ENCODE measurements at regions not wholly inside any gene's neighbourhood (a gene's known extent, or its start where the extent isn't known, plus 50 kb on each side); places are given as distances from the start of the nearest gene placed in this dataset.

- no peak overlapping the region for H3K27ac ChIP-seq (ENCODE audit: low read length)
- WGBS (ENCODE audit: insufficient coverage), result 92% methylated on average over 3 of the region's 6 CpGs
- H3K4me1 ChIP-seq (ENCODE audit: control insufficient read depth, insufficient read depth, low read length), result peaks cover 4% of the 10 kb centered on the region
- no peak overlapping the region for H3K4me3 ChIP-seq (ENCODE audit: low read length)
- H3K9me3 ChIP-seq (replicated peaks; ENCODE audit: control insufficient read depth, low read depth, low read length), result no peaks in the 10 kb centered on the region
- no peak for DNase-seq
- H3K27me3 ChIP-seq (ENCODE audit: control insufficient read depth, insufficient read depth, low read length), result peaks cover 2% of the 10 kb centered on the region
- H3K36me3 ChIP-seq (ENCODE audit: control insufficient read depth, insufficient read depth, low read length), result no peaks in the 10 kb centered on the region
Observed at GRCh38 chr6:2434116-2434515, 188.7 kb upstream of the GMDS start.

- H3K27me3 ChIP-seq (ENCODE audit: control insufficient read depth, insufficient read depth, low read length), result peaks cover 2% of the 10 kb centered on the region
- H3K9me3 ChIP-seq (replicated peaks; ENCODE audit: control insufficient read depth, low read depth, low read length), result no peaks in the 10 kb centered on the region
- H3K4me3 ChIP-seq (ENCODE audit: low read length), result no peak overlapping the region
- no peak for DNase-seq
- H3K36me3 ChIP-seq (ENCODE audit: control insufficient read depth, insufficient read depth, low read length), result no peaks in the 10 kb centered on the region
- peaks cover 4% of the 10 kb centered on the region for H3K4me1 ChIP-seq (ENCODE audit: control insufficient read depth, insufficient read depth, low read length)
- WGBS (ENCODE audit: insufficient coverage), result 90% methylated on average over 9 of the region's 9 CpGs
- no peak overlapping the region for H3K27ac ChIP-seq (ENCODE audit: low read length)
Observed at GRCh38 chr6:2433711-2434110, 188.3 kb upstream of the GMDS start.

GRCh38 chr6:2433266-2433665, 187.9 kb upstream of the GMDS start:
- WGBS (ENCODE audit: insufficient coverage), result 91% methylated on average over 5 of the region's 5 CpGs
- Histone ChIP-seq H3K9me3 (replicated peaks; ENCODE audit: control insufficient read depth, low read depth, low read length) (no peaks in the 10 kb centered on the region), H3K27me3 (ENCODE audit: control insufficient read depth, insufficient read depth, low read length) (peaks cover 2% of the 10 kb centered on the region)

GRCh38 chr6:2432292-2432691, 186.9 kb upstream of the GMDS start:
- no peak overlapping the region for H3K4me3 ChIP-seq (ENCODE audit: low read length)
- H3K27ac ChIP-seq (ENCODE audit: low read length), result no peak overlapping the region
- no peaks in the 10 kb centered on the region for H3K36me3 ChIP-seq (ENCODE audit: control insufficient read depth, insufficient read depth, low read length)
- peaks cover 2% of the 10 kb centered on the region for H3K27me3 ChIP-seq (ENCODE audit: control insufficient read depth, insufficient read depth, low read length)
- H3K4me1 ChIP-seq (ENCODE audit: control insufficient read depth, insufficient read depth, low read length), result peaks cover 4% of the 10 kb centered on the region
- 85% methylated on average over 5 of the region's 5 CpGs for WGBS (ENCODE audit: insufficient coverage)
- no peak for DNase-seq
- H3K9me3 ChIP-seq (replicated peaks; ENCODE audit: control insufficient read depth, low read depth, low read length), result no peaks in the 10 kb centered on the region

More at GRCh38 chr6:2433266-2433665, 187.9 kb upstream of the GMDS start:
- DNase-seq, result no peak
- Histone ChIP-seq H3K4me3 (ENCODE audit: low read length) (no peak overlapping the region), H3K4me1 (ENCODE audit: control insufficient read depth, insufficient read depth, low read length) (peaks cover 4% of the 10 kb centered on the region), H3K27ac (ENCODE audit: low read length) (no peak overlapping the region), H3K36me3 (ENCODE audit: control insufficient read depth, insufficient read depth, low read length) (no peaks in the 10 kb centered on the region)

GRCh38 chr6:2430612-2431011, 185.2 kb upstream of the GMDS start:
- no peak for DNase-seq
- H3K36me3 ChIP-seq (ENCODE audit: control insufficient read depth, insufficient read depth, low read length), result no peaks in the 10 kb centered on the region
- H3K27me3 ChIP-seq (ENCODE audit: control insufficient read depth, insufficient read depth, low read length), result peaks cover 2% of the 10 kb centered on the region
- peaks cover 4% of the 10 kb centered on the region for H3K4me1 ChIP-seq (ENCODE audit: control insufficient read depth, insufficient read depth, low read length)
- 67% methylated on average over 1 of the region's 3 CpGs for WGBS (ENCODE audit: insufficient coverage)
- no peak overlapping the region for H3K27ac ChIP-seq (ENCODE audit: low read length)
- no peaks in the 10 kb centered on the region for H3K9me3 ChIP-seq (replicated peaks; ENCODE audit: control insufficient read depth, low read depth, low read length)
- no peak overlapping the region for H3K4me3 ChIP-seq (ENCODE audit: low read length)

- no peaks in the 10 kb centered on the region for H3K9me3 ChIP-seq (replicated peaks; ENCODE audit: control insufficient read depth, low read depth, low read length)
- H3K27me3 ChIP-seq (ENCODE audit: control insufficient read depth, insufficient read depth, low read length), result no peaks in the 10 kb centered on the region
- no peaks in the 10 kb centered on the region for H3K4me1 ChIP-seq (ENCODE audit: control insufficient read depth, insufficient read depth, low read length)
- no peak overlapping the region for H3K27ac ChIP-seq (ENCODE audit: low read length)
- no peak for DNase-seq
- H3K36me3 ChIP-seq (ENCODE audit: control insufficient read depth, insufficient read depth, low read length), result no peaks in the 10 kb centered on the region
- WGBS (ENCODE audit: insufficient coverage), result 75% methylated on average over 5 of the region's 6 CpGs
- no peak overlapping the region for H3K4me3 ChIP-seq (ENCODE audit: low read length)
Observed at GRCh38 chr6:2429460-2429859, 184.1 kb upstream of the GMDS start.

- Histone ChIP-seq H3K27me3 (ENCODE audit: control insufficient read depth, insufficient read depth, low read length) (no peaks in the 10 kb centered on the region), H3K9me3 (replicated peaks; ENCODE audit: control insufficient read depth, low read depth, low read length) (no peaks in the 10 kb centered on the region), H3K27ac (ENCODE audit: low read length) (no peak overlapping the region), H3K4me3 (ENCODE audit: low read length) (no peak overlapping the region), H3K4me1 (ENCODE audit: control insufficient read depth, insufficient read depth, low read length) (no peaks in the 10 kb centered on the region), H3K36me3 (ENCODE audit: control insufficient read depth, insufficient read depth, low read length) (no peaks in the 10 kb centered on the region)
- 100% methylated on average over 1 of the region's 1 CpG for WGBS (ENCODE audit: insufficient coverage)
- DNase-seq, result no peak
Observed at GRCh38 chr6:2429032-2429431, 183.6 kb upstream of the GMDS start.

- DNase-seq, result no peak
- Histone ChIP-seq H3K27me3 (ENCODE audit: control insufficient read depth, insufficient read depth, low read length) (no peaks in the 10 kb centered on the region), H3K27ac (ENCODE audit: low read length) (no peak overlapping the region), H3K36me3 (ENCODE audit: control insufficient read depth, insufficient read depth, low read length) (no peaks in the 10 kb centered on the region), H3K9me3 (replicated peaks; ENCODE audit: control insufficient read depth, low read depth, low read length) (no peaks in the 10 kb centered on the region), H3K4me1 (ENCODE audit: control insufficient read depth, insufficient read depth, low read length) (no peaks in the 10 kb centered on the region), H3K4me3 (ENCODE audit: low read length) (no peak overlapping the region)
- WGBS (ENCODE audit: insufficient coverage), result 91% methylated on average over 1 of the region's 3 CpGs
Observed at GRCh38 chr6:2426561-2427340, 181.3 kb upstream of the GMDS start.

DNA sequence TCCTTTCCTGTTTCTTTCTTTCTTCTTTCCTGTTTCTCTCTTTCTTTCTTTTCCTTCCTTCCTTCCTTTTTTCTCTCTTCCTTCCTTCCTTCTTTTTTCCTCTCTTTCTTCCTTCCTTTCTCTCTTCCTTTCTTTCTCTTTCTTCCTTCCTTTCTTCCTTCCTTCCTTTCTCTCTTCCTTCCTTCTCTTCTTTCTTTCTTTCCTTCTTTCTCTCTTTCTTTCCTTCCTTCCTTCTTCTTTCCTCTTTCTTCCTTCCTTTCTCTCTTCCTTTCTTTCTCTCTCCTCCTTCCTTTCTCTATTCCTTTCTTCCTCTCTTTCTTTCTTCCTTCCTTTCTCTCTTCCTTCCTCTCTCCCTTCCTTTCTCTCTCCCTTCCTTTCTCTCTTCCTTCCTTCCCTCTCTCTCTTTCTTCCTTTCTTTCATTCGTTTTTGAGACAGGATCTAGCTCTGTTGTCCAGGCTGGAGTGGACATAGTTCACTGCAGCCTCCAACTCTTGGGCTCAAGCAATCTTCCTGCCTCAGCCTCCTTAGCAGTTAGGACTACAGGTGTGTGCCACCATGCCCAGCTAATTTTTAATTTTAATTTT, 170.8 kb upstream of the GMDS start:
- 71% methylated on average over 1 of the region's 1 CpG for WGBS (ENCODE audit: insufficient coverage)
- H3K27ac ChIP-seq (ENCODE audit: low read length), result no peak overlapping the region
- no peaks in the 10 kb centered on the region for H3K27me3 ChIP-seq (ENCODE audit: control insufficient read depth, insufficient read depth, low read length)
- DNase-seq, result no peak
- H3K36me3 ChIP-seq (ENCODE audit: control insufficient read depth, insufficient read depth, low read length), result no peaks in the 10 kb centered on the region
- no peak overlapping the region for H3K4me3 ChIP-seq (ENCODE audit: low read length)
- H3K4me1 ChIP-seq (ENCODE audit: control insufficient read depth, insufficient read depth, low read length), result no peaks in the 10 kb centered on the region
- H3K9me3 ChIP-seq (replicated peaks; ENCODE audit: control insufficient read depth, low read depth, low read length), result no peaks in the 10 kb centered on the region

- WGBS (ENCODE audit: insufficient coverage), result 72% methylated on average over 13 of the region's 19 CpGs
Observed at GRCh38 chr6:2414885-2415547, 169.6 kb upstream of the GMDS start.

More at GRCh38 chr6:2414885-2415547, 169.6 kb upstream of the GMDS start:
- H3K27ac ChIP-seq (ENCODE audit: low read length), result no peak overlapping the region
- H3K27me3 ChIP-seq (ENCODE audit: control insufficient read depth, insufficient read depth, low read length), result no peaks in the 10 kb centered on the region
- no peaks in the 10 kb centered on the region for H3K36me3 ChIP-seq (ENCODE audit: control insufficient read depth, insufficient read depth, low read length)
- no peaks in the 10 kb centered on the region for H3K9me3 ChIP-seq (replicated peaks; ENCODE audit: control insufficient read depth, low read depth, low read length)
- H3K4me1 ChIP-seq (ENCODE audit: control insufficient read depth, insufficient read depth, low read length), result no peaks in the 10 kb centered on the region
- no peak for DNase-seq
- H3K4me3 ChIP-seq (ENCODE audit: low read length), result no peak overlapping the region
